ENCODE measurements at regions not wholly inside any gene's neighbourhood (a gene's known extent, or its start where the extent isn't known, plus 50 kb on each side); places are given as distances from the start of the nearest gene placed in this dataset.

DNA sequence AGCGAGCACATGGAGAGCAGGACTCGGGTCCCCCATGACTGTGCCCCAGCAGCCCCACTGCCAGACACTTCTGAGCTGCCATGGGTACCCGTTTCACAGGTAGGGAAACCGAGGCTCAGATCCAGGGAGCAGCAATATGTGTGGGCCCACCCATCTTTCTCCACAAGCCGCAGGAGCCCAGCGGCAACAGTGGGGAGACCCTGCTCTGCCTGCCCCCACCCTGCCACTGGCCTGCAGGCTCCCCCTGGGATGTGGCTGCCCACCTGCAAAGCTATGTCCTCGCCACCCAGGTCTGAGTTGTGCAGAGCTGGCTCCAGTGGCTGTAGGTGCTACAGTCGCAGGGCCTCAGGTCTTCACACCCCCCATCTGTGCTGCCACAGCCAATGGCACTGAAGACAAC lies 50.6 kb upstream of the C1QTNF9B start:
- Histone ChIP-seq H3K4me3 (no peak overlapping the region), H3K27ac (no peak overlapping the region), H3K4me1 (no peaks in the 10 kb centered on the region), H3K9me3 (no peaks in the 10 kb centered on the region), H3K4me2 (no peak overlapping the region)
- CTCF ChIA-PET: interaction anchor here (1.2 to 5.7 kb wide), 3 partner anchors 12 to 281 kb away, joined by 3 to 40 read pairs (median 3); no protein-coding TSS in a partner anchor
- TF ChIP-seq, protein P1, sequence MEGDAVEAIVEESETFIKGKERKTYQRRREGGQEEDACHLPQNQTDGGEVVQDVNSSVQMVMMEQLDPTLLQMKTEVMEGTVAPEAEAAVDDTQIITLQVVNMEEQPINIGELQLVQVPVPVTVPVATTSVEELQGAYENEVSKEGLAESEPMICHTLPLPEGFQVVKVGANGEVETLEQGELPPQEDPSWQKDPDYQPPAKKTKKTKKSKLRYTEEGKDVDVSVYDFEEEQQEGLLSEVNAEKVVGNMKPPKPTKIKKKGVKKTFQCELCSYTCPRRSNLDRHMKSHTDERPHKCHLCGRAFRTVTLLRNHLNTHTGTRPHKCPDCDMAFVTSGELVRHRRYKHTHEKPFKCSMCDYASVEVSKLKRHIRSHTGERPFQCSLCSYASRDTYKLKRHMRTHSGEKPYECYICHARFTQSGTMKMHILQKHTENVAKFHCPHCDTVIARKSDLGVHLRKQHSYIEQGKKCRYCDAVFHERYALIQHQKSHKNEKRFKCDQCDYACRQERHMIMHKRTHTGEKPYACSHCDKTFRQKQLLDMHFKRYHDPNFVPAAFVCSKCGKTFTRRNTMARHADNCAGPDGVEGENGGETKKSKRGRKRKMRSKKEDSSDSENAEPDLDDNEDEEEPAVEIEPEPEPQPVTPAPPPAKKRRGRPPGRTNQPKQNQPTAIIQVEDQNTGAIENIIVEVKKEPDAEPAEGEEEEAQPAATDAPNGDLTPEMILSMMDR (IDR thresholded peaks at IDR 0.05): no peak
- no peak for TF ChIP-seq ZSCAN20 (CRISPR knock-in tag; IDR thresholded peaks at IDR 0.05)
- TF ChIP-seq NPAS2 (CRISPR knock-in tag; IDR thresholded peaks at IDR 0.05; ENCODE audit: borderline replicate concordance): no peak
- TF ChIP-seq HOXB5 (CRISPR knock-in tag; IDR thresholded peaks at IDR 0.05): no peak
- TF ChIP-seq, protein P2, sequence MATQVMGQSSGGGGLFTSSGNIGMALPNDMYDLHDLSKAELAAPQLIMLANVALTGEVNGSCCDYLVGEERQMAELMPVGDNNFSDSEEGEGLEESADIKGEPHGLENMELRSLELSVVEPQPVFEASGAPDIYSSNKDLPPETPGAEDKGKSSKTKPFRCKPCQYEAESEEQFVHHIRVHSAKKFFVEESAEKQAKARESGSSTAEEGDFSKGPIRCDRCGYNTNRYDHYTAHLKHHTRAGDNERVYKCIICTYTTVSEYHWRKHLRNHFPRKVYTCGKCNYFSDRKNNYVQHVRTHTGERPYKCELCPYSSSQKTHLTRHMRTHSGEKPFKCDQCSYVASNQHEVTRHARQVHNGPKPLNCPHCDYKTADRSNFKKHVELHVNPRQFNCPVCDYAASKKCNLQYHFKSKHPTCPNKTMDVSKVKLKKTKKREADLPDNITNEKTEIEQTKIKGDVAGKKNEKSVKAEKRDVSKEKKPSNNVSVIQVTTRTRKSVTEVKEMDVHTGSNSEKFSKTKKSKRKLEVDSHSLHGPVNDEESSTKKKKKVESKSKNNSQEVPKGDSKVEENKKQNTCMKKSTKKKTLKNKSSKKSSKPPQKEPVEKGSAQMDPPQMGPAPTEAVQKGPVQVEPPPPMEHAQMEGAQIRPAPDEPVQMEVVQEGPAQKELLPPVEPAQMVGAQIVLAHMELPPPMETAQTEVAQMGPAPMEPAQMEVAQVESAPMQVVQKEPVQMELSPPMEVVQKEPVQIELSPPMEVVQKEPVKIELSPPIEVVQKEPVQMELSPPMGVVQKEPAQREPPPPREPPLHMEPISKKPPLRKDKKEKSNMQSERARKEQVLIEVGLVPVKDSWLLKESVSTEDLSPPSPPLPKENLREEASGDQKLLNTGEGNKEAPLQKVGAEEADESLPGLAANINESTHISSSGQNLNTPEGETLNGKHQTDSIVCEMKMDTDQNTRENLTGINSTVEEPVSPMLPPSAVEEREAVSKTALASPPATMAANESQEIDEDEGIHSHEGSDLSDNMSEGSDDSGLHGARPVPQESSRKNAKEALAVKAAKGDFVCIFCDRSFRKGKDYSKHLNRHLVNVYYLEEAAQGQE (IDR thresholded peaks at IDR 0.05): no peak
- no peak for TF ChIP-seq FOSB (CRISPR knock-in tag; IDR thresholded peaks at IDR 0.05)
- TF ChIP-seq CBX2 (IDR thresholded peaks at IDR 0.05; ENCODE audit: borderline replicate concordance, low read depth): no peak
- no peak for TF ChIP-seq POLR2A (IDR thresholded peaks at IDR 0.05; ENCODE audit: low read length)
- TF ChIP-seq FOXS1 (CRISPR knock-in tag; IDR thresholded peaks at IDR 0.05): no peak
- no peak for TF ChIP-seq SREBF2 (IDR thresholded peaks at IDR 0.05)
- no peak for TF ChIP-seq HOXA7 (CRISPR knock-in tag; IDR thresholded peaks at IDR 0.05)
- no peak for TF ChIP-seq SMC3 (IDR thresholded peaks at IDR 0.05)
- TF ChIP-seq, protein P3, sequence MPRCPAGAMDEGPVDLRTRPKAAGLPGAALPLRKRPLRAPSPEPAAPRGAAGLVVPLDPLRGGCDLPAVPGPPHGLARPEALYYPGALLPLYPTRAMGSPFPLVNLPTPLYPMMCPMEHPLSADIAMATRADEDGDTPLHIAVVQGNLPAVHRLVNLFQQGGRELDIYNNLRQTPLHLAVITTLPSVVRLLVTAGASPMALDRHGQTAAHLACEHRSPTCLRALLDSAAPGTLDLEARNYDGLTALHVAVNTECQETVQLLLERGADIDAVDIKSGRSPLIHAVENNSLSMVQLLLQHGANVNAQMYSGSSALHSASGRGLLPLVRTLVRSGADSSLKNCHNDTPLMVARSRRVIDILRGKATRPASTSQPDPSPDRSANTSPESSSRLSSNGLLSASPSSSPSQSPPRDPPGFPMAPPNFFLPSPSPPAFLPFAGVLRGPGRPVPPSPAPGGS (IDR thresholded peaks at IDR 0.05): no peak
- no peak for TF ChIP-seq NFE2L2 (conservative IDR thresholded peaks at IDR 0.05; ENCODE audit: low read length)
- TF ChIP-seq RAD21 (conservative IDR thresholded peaks at IDR 0.05 in 1 of 2, IDR thresholded peaks at IDR 0.05 in 1 of 2): no peak
- FAIRE-seq (no peak), ATAC-seq (no peak), DNase-seq (ENCODE audit: low read depth in 1 of 2, low spot score in 1 of 2) (no peak)
- POLR2A ChIA-PET: no interaction called here
- 20% methylated on average over 1 of the region's 8 CpGs for WGBS (ENCODE audit: missing lambda C conversion rate)

DNA sequence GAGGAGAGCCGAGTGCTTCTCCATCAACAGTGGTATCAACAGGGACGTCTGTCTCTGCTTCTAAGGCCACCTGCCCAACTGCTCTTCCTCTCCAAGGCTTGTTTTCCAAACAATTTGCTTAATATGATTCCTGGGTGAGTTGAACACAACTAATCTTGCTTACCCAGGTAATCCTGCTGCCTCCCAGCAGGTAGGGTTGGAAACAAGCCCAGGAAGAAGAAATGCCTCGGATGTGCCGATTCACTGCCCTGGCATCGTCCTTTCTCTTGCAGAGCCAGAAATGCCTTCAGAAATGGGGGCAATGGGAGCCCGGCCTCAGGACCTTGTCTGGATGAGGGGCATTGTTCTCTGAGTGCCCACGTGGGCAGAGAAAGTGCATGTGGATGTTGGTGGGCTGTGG lies 51.9 kb upstream of the C1QTNF9B start:
- POLR2A ChIA-PET: no interaction called here
- ATAC-seq: no peak
- Histone ChIP-seq H3K4me2 (no peak overlapping the region), H3K9me3 (no peaks in the 10 kb centered on the region), H3K4me3 (no peak overlapping the region), H3K4me1 (no peaks in the 10 kb centered on the region), H3K27ac (no peak overlapping the region)
- DNase-seq (ENCODE audit: low read depth in 1 of 2, low spot score in 1 of 2): no peak
- no peak for FAIRE-seq
- CTCF ChIA-PET: interaction anchor here (1.2 to 5.7 kb wide), 2 partner anchors 11 to 280 kb away, joined by 3 to 40 read pairs; no protein-coding TSS in a partner anchor
- 20% methylated on average over 5 of the region's 7 CpGs for WGBS (ENCODE audit: missing lambda C conversion rate)
- no peak for TF ChIP-seq EHMT2 (IDR thresholded peaks at IDR 0.05; ENCODE audit: low read depth)
- no peak for TF ChIP-seq NR3C1 (IDR thresholded peaks at IDR 0.05)
- TF ChIP-seq CEBPB (IDR thresholded peaks at IDR 0.05): no peak
- TF ChIP-seq ZFP36 (IDR thresholded peaks at IDR 0.05; ENCODE audit: borderline replicate concordance, partially characterized antibody): no peak
- TF ChIP-seq RCOR1 (IDR thresholded peaks at IDR 0.05; ENCODE audit: low read depth, low read length): no peak
- no peak for TF ChIP-seq RNF2 (IDR thresholded peaks at IDR 0.05; ENCODE audit: borderline replicate concordance, low read depth)
- TF ChIP-seq HOXB5 (CRISPR knock-in tag; IDR thresholded peaks at IDR 0.05): no peak
- no peak for TF ChIP-seq TP53 (CRISPR knock-in tag; IDR thresholded peaks at IDR 0.05)
- TF ChIP-seq JUN (IDR thresholded peaks at IDR 0.05): no peak
- no peak for TF ChIP-seq CHD4 (IDR thresholded peaks at IDR 0.05; ENCODE audit: borderline replicate concordance)
- no peak for TF ChIP-seq MAZ (IDR thresholded peaks at IDR 0.05; ENCODE audit: borderline replicate concordance, low read depth, low read length)
- no peak for TF ChIP-seq SREBF2 (IDR thresholded peaks at IDR 0.05)
- TF ChIP-seq HDAC2 (IDR thresholded peaks at IDR 0.05): no peak
- TF ChIP-seq KDM1A (IDR thresholded peaks at IDR 0.05; ENCODE audit: low read depth): no peak
- TF ChIP-seq, protein P3 (IDR thresholded peaks at IDR 0.05): no peak
- TF ChIP-seq, protein P4, sequence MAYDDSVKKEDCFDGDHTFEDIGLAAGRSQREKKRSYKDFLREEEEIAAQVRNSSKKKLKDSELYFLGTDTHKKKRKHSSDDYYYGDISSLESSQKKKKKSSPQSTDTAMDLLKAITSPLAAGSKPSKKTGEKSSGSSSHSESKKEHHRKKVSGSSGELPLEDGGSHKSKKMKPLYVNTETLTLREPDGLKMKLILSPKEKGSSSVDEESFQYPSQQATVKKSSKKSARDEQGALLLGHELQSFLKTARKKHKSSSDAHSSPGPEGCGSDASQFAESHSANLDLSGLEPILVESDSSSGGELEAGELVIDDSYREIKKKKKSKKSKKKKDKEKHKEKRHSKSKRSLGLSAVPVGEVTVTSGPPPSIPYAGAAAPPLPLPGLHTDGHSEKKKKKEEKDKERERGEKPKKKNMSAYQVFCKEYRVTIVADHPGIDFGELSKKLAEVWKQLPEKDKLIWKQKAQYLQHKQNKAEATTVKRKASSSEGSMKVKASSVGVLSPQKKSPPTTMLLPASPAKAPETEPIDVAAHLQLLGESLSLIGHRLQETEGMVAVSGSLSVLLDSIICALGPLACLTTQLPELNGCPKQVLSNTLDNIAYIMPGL (CRISPR knock-in tag; IDR thresholded peaks at IDR 0.05; ENCODE audit: borderline replicate concordance): no peak
